ENCODE measurements at regions not wholly inside any gene's neighbourhood (a gene's known extent, or its start where the extent isn't known, plus 50 kb on each side); places are given as distances from the start of the nearest gene placed in this dataset.
"Not testable (repeated sequence)": the region's sequence is repeated elsewhere in the genome, so short reads cannot be mapped to it uniquely, and the experiment has no call there.

- DNase-seq = no peak
Measured at GRCh38 chr16:60763869-60764268, 1272.4 kb downstream of the CDH8 start.

DNA sequence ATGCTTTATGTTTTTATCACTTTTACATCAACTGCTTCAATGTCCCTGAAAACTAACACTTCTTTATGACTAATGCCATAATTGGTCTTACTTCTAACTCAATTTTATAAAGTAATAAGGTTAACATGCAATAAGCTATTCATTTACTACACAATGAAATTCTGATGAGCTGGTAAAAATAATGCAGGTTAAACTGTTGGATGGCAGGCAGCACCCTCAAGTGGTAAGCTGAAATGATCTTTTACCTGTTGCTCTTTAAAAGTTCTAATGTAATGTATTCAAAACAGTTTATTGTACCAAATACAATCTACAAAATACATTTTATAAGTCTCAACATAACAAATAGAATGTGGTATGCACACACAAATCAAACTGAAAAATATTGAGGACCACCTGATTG, 1280.3 kb downstream of the CDH8 start:
- no peak for DNase-seq

DNA sequence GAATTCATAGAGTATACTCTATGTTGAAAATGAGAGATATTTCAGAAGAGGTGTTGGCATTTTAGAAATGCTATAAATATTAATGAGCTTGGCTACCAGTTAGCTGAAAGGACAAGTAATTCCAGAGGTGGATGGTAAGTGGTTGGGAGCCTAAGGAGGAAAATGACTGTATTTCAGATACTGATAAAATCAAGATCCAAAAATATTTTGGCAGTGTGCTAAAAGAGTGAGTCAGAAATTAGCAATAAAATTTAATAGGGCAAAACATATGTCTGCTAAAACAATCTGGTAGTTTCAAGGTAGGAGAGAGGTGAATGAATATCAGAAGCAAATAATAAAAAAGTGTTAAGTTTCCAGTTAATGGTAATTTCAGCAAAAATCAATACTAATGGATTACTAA, 1287.9 kb downstream of the CDH8 start:
- no peak for DNase-seq

- DNase-seq = no peak
Measured at GRCh38 chr16:60744198-60744597, 1292.0 kb downstream of the CDH8 start.

DNA sequence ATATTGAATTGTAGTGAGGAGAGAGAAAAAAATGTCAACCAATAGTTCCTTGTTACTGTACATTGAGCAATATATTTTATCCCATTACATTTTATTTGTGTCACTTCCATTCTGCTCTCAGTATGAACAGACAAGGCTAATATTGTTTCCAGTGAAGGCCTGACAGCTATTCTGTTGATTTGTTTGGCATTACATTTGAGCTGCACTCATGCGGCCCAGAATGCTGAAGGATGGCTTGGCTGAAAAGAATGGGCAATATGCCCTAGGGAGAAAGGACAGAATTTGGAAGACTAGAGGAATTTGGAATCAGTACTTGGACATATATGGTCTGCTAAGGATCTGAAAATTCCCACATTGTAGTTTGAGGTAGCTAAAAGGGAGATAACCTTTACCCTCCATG, 1294.4 kb downstream of the CDH8 start:
- no peak for DNase-seq

DNA sequence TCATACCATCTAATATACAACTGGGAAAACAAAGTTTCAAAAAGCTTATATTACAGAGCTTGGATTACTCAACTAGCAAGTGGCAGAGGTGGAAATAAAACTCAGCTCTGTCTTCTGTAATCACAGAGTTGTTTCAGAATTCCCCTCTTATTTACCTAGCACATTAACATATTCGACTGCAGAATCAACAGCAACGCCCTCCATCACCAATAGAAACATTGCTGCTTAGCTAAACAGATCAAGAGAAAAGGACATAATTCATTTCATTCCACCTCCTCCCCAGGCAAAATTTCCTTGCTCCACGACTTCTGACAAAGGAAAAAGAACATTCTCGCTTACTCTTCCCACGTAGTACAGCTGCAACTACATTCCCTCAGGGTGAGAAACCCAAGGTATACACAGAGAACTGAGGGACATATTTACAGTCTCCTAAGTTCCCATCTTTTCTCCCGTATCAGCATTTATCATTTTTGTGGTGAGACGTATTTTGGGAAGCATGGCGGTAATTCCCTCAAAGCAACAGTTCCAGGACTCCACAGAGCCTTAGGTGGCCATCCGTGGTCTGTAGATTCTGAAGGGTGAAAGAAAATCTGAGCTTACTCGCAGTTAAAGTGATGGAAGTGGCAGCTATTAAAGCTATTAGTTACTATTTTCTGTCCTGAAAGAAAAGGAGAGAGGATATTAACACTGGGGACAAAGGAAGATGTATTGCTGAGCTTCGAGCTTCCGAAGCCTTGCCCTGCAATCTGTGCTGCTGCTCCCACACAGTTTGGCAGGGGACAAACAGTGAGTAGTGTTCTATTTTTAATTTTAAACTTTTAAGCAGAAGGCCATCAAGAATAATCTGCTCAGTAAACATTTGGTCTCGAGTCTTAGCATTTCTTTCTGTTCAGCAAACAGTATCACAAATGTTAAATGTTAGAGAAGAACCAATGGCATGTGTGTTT, 1296.2 kb downstream of the CDH8 start:
- DNase-seq = no peak

DNA sequence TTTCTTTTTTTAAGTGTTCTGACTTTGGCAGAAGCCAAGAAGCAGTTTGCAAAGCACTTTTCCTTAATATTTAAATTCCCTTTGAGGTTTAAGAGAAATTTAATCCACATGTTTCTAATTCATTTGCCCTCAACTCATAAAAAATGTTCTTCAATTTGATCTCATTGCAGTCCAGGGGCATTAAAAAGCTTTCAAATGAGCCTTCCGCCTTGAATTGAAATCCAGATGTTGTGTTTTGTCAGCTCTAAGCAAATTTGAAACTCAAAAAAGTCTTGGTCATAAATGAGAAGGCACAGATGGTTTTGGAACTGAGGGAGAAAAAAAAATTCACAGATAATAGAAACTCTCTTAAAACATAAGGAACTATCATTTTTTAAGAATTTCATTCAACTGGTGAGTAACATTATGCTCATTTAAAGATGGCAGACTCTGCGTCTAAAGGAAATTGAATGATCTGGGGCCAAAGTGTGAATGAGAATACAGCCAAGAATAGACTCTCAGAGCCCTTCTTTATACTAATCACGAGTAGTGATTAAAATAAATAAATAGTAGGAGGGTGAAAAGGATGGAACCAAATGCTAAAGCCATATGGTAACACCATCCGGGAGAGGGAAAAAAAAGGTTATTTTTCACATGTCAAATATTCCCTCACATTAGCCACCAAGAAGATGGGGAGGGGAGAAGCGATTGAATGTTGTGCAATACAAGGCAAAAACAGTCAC, 1304.7 kb downstream of the CDH8 start:
- DNase-seq = no peak

- DNase-seq = no peak
Measured at GRCh38 chr16:60729051-60729450, 1307.2 kb downstream of the CDH8 start.

DNA sequence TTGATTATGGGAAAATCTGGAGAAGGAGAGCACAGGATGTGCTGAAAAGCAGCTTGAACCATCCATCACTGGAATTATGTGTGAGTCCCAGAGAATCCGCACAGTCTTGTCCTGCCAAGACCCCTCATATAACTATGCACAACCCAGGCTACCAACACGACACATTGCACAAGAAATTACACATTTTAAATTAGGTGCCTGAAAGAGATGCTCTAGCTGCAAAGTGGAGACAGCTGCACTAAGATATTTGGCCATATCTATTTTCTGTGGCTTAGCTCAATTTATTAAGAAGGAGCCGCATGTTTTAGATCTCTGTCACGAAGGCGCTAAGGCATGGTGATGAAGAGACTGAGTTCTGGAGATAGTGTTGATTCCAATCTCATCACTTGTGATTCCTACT, 1308.4 kb downstream of the CDH8 start:
- no peak for DNase-seq

DNA sequence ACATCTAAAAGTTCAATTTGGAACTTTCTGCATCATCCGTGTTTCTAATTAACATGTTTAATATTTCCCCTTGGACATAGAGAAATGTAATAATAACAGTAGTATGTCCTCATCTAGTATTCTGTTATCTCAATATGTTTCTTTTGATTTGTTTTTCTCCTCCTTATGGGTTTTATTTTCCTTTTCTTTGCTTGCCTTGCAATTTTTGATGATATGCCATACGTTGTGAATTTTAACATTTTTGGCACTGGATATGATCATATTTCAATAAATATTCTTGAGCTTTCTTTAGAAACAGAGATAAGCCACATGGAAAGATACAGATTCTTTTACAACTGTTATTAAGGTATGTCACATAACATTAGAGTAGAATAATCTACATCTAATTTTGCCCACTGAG, 1316.2 kb downstream of the CDH8 start:
- DNase-seq = no peak

DNA sequence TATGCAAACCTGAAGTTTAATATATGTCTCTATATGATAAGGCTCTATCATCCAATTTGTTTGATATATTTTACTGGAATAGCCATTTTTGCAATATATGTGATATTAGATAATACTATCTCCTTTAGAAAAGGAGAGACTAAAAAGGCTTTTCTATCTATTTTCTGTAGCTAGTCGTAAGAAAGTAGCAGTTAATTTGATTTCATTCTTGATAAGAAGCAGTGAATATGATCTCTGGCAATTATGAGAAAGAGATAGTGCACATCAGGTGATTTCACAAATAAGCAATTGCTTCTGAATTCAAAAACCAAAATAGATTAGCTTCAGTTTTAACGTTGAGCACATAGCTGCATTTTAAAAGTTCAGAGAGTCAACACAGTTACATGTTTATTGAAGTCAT, 1318.4 kb downstream of the CDH8 start:
- DNase-seq = no peak

- no peak for DNase-seq
Measured at GRCh38 chr16:60712144-60712543, 1324.1 kb downstream of the CDH8 start.

DNA sequence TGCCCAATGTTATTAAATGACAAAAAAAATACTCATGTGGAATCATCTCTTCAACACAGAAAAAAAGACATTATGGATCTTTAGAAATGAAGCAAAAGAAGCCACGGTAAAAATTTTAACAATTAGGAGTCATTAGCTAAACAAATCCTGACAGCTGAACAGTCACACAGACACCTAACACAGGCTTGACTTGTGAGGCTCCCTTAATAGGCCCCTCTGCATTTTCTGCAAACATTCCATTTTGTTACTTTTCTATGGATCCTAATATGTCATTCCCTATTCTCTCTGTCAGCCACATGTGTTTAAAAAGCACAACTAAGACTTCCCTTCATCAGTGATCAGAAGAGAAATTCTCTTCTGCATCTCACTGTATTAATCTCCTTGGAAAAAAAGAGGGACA, 1331.5 kb downstream of the CDH8 start:
- no peak for DNase-seq

GRCh38 chr16:60703096-60703495, 1333.1 kb downstream of the CDH8 start:
- no peak for DNase-seq

GRCh38 chr16:60686824-60687223, 1349.4 kb downstream of the CDH8 start:
- DNase-seq = no peak

GRCh38 chr16:60684002-60684401, 1352.2 kb downstream of the CDH8 start:
- DNase-seq = no peak

DNA sequence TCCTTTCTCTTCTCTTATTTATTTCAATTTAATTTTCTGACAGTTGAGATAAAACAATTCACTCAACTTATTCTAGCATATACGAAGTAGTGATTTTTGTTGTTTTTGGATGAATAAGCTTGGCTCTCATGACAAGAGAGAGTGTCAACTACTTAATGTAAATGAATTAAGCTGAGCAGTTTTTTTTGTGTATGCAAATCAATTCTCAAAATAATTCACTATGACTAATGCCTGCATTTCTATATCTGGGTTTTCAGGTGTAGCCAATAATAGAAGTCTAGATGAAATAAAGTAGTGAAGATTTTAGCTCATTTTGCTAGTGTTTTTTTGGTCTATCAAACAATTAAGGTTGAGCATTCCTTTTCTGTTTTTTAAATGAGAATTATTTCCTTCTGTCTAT, 1354.0 kb downstream of the CDH8 start:
- no peak for DNase-seq

DNA sequence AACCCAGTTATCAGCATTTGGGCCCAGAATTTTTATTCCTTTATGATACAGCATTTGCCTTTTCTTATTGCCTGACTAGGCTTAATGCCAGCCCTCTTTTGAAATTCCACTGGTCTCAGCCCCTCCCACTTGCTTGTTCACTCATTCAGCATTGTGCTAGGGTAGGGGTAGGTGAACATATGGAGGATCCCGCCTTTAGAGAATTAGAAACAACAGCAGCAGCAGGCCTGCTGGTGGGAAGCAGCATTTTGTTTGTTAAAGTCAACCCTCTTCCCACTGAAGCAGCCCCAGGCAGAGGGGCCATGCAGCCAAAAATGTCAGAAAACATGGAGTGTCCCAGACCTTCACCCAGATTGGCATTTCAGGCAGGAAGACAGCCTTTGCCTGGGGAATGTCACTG, 1355.2 kb downstream of the CDH8 start:
- DNase-seq = no peak

DNA sequence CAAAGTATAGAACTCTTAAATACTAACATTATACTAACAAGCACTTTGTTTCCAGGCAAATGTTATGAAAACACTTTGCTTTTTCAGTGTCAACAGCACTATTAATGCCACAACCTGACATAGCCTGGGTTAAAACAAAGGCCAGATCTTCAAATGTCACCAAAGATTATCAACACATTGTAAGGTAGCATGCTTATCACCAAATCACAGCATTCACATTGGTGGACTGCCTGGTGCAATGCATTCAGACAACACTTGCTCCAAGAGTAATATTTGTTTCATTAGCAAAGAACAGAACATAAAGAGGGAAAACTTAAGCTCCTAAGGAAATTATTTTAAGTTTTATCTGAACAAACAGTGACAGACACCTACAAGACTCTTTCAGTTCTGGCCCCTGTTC, 1361.2 kb downstream of the CDH8 start:
- no peak for DNase-seq

DNA sequence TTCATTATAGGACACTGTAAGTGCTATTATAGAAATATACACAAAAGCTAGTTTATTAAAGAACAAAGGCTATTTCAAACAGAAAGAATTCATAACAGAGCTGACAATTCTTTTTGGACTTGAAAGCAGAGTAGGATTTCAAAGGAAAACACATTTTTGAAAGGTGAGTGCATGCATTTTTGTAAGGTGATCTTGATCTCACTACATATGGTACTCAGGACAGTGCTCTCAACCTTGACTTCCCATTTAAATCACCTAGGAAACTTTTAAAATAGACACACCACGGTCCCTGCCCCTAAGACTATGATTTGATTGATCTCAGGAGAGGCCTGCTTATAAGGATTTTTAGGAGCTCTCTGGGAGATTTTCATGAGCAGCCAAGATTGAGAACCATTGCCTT, 1362.0 kb downstream of the CDH8 start:
- no peak for DNase-seq

DNA sequence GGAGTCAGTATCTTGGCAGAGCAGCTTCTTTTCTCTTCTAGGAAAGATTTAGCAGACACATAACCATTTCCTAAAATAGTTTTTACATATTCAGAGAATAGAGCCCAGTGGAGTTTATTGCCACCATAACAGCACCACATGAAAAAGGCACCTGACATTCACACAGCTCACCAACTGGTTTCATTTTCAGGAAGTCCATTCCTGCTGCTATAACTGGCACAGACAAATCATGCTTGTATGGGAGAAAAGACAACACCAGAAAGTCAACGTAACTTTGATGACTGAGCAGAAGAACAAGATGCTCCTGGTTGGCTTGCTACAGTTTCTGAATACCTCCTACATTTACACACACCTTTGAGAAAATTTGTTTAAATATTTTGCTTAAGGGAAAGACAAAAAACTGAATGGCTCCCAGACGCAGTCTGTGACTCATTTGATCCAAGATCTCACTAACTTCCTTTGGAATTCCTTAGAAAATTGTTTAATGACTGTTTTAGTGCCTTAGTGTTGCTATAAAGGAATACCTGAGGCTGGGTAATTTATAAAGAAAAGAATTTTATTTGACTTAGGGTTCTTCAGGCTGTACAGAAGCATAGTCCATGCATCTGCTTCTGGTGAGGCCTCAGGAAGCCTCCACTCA, 1380.6 kb downstream of the CDH8 start:
- DNase-seq = no peak

GRCh38 chr16:60651346-60651745, 1384.9 kb downstream of the CDH8 start:
- no peak for DNase-seq

DNA sequence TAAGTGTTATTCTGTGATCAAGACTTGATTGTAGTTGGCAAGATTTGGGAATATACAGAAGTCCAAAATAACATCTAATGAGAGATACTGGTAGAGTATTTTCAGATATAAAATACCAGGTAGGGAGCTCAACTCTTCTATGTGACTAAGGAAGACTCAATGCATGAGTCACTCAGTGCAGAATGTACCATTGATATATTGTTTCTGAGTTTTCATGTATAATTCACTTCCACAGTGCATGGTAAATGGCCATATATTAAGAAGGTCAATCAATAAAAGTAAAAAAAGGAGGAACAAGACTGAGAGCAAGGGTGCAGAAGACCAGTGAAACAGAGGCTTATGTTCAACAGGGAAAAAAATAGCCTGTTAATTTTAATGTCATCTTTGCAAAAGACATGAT, 1387.9 kb downstream of the CDH8 start:
- no peak for DNase-seq

DNA sequence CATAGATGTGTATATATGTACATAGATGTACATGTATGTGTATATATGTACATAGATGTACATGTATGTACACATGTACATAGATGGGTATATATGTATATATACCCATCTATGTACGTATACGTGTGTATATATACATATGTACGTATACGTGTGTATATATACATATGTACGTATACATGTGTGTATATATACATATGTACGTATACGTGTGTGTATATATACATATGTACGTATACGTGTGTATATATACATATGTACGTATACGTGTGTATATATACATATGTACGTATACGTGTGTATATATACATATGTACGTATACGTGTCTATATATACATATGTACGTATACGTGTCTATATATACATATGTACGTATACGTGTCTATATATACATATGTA, 1388.8 kb downstream of the CDH8 start:
- not testable (repeated sequence) for DNase-seq
